ENCODE measurements at regions not wholly inside any gene's neighbourhood (a gene's known extent, or its start where the extent isn't known, plus 50 kb on each side); places are given as distances from the start of the nearest gene placed in this dataset.
"Not testable (repeated sequence)": the region's sequence is repeated elsewhere in the genome, so short reads cannot be mapped to it uniquely, and the experiment has no call there.

DNA sequence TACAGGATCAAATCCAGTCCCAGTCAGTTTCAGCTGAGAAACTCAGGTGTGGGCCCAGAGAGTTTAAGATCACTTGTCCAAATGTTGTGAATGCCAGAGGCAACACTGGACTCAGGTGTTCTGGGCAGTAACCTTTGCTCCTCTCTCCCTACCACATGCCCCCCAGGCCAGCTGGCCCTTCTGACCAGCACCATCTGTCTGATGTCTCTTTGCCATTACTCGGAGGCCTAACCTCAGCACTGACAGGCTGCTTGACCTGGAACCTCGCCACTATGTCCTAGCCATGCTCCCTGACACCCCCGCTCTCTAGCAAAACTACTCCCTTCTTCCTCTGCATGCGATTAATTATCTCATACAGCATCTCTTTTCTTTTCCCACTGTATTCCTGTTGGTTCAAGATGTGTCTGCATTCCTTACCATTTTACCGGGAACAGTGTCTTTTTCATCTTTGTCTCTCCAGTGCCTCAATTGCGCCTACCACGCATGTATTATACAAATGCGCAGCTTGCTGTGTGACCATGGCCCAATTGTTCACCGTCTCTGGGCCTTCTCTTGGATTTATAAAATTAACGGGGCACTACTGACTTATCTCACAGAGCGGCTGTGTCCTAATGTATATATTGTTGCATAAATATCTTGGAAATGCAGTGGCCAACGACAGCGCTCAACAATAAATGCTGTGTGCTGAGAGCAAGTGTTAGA lies 159.5 kb upstream of the IRF2BP2 start:
- no peak for ATAC-seq (ENCODE audit: low FRiP score)
- no peak for DNase-seq (ENCODE audit: low spot score)
- TF ChIP-seq, protein P1, sequence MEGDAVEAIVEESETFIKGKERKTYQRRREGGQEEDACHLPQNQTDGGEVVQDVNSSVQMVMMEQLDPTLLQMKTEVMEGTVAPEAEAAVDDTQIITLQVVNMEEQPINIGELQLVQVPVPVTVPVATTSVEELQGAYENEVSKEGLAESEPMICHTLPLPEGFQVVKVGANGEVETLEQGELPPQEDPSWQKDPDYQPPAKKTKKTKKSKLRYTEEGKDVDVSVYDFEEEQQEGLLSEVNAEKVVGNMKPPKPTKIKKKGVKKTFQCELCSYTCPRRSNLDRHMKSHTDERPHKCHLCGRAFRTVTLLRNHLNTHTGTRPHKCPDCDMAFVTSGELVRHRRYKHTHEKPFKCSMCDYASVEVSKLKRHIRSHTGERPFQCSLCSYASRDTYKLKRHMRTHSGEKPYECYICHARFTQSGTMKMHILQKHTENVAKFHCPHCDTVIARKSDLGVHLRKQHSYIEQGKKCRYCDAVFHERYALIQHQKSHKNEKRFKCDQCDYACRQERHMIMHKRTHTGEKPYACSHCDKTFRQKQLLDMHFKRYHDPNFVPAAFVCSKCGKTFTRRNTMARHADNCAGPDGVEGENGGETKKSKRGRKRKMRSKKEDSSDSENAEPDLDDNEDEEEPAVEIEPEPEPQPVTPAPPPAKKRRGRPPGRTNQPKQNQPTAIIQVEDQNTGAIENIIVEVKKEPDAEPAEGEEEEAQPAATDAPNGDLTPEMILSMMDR (IDR thresholded peaks at IDR 0.05), result no peak

DNA sequence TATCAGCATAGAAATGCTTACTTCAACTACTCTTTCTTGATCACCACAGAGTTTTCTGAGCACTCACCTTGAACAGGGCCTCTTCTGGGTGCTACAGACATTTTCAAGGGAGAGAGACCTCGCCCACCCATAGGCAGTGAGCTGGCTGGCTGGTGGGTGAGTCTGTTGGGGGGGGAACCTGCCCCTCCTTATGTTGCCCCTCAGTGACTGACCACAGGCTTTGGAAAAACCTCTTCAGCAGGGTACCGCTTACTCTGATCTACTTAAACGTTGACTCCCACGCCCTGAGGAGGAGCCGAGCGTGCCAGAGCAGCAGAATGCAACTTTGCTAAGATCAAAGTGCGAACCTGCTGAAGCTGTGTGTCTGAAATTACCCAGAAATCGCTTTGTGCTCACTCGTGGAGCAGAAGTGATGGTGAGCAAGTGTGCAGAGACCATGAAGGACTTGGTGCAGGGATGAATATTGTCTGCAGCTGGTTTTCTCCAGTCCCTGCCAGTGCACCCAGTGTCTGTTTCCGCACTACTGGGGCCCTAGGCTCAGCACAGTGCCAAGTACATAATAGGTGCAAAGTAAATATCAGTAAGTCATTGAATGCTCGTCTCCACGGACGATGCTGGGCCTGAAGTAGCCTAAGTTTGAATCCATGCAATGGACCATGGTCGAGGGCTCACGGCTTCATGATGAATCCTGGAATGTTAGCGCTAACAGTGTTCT lies 158.7 kb upstream of the IRF2BP2 start:
- no peak for ATAC-seq (ENCODE audit: low FRiP score)
- TF ChIP-seq, protein P1 (IDR thresholded peaks at IDR 0.05), result no peak
- DNase-seq (ENCODE audit: low spot score), result no peak

DNA sequence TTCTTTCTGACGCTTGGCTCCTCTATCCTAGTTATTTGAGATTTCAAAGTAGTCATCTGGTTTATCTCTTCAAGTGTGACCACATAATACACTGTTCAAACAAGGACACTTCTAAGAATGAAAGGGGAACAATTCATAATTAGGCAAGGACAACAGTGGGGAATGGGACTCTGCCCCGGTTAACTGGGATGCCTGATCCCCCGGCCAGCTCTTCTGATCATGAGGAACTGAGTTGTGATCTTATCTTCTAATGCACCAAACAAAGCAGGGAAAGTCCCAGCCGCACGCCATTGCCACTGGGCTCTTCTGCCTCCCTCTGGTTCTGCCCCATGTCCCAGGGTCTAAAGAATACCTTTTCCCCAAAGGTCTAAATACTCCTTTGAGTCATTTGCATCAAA lies 158.2 kb upstream of the IRF2BP2 start:
- DNase-seq (ENCODE audit: low spot score), result no peak

DNA sequence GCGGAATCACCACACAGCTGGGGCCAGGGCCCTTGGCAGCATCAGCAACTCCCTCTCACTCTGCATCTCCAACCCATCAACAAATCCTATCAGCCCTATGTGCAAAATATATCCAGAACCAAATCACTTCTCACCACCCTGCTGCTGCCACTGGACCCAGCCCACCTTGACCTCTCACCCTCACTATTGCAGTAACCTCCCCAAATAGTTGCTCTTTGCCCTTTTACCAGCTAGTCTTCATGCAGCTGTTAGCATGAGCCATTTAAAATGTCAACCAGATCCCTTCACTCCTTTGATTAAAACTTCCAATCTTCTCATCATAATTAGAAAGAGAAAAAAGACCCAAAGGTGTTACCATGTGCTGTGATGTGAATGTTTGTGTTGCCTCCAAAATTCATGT lies 155.7 kb upstream of the IRF2BP2 start:
- TF ChIP-seq, protein P1 (IDR thresholded peaks at IDR 0.05), result no peak
- no peak for DNase-seq (ENCODE audit: low spot score)
- ATAC-seq (ENCODE audit: low FRiP score), result no peak

More for the DNA sequence above, 158.2 kb upstream of the IRF2BP2 start:
- ATAC-seq (ENCODE audit: low FRiP score), result no peak
- TF ChIP-seq, protein P1 (IDR thresholded peaks at IDR 0.05), result no peak

DNA sequence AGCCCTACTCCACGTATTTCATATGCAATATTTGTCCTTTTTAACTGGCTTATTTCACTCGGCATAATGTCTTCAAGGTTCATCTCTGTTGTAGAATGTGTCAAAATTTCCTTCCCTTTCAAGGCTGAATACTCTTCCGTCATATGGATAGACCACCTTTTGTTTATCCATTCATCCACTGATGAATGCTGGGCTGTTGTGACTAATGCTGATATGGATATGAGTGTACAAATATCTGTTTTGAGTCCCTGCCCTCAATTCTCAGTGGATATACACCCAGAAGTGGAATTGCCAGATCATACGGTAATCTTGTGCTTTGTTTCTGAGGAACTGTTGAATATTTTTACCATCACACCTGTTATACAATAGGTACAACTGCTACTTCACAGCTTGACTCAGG lies 155.2 kb upstream of the IRF2BP2 start:
- TF ChIP-seq, protein P1 (IDR thresholded peaks at IDR 0.05), result no peak
- no peak for ATAC-seq (ENCODE audit: low FRiP score)
- DNase-seq (ENCODE audit: low spot score), result no peak

DNA sequence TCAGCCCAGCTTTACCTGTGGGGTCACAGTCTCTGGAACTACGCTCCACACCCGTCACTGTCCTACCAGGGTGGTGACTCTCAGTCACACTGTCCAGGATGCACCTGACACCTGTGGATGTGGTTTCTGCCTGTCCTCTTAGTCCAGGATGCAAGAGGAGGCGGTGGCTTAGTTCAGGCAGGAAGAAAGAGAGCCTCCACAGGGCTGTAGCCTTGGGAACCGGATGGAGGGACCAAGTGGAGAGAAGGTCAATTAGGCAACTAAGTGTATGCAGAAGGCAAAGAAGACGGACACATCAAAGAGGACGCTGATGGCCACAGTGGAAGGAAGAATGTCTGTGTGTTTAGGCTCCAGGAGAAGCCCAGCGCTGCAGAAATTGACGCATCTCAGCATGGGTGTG lies 153.9 kb upstream of the IRF2BP2 start:
- TF ChIP-seq, protein P1 (IDR thresholded peaks at IDR 0.05), result no peak
- ATAC-seq (ENCODE audit: low FRiP score) (no peak), DNase-seq (ENCODE audit: low spot score) (no peak)

DNA sequence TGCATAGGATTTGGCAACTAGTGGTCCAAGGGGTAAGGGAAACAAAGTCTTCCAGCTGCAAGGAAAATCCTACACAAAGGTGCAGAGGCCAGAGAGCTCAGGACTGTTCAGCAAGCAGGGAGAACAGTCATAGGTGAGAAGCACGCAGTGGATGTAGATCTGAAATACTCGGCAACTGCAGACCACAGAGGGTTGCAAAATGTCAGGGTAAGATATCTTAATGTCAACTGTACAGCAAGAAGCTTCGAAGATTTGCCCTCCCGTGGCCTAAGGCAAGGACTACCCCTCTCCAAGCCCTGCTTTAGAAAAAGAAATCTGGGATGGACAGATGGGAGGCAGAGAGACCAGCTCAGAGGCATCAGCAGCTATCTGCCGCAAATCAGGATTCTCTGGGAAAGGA lies 153.4 kb upstream of the IRF2BP2 start:
- DNase-seq (ENCODE audit: low spot score), result no peak
- TF ChIP-seq, protein P1 (IDR thresholded peaks at IDR 0.05), result no peak
- ATAC-seq (ENCODE audit: low FRiP score), result no peak

DNA sequence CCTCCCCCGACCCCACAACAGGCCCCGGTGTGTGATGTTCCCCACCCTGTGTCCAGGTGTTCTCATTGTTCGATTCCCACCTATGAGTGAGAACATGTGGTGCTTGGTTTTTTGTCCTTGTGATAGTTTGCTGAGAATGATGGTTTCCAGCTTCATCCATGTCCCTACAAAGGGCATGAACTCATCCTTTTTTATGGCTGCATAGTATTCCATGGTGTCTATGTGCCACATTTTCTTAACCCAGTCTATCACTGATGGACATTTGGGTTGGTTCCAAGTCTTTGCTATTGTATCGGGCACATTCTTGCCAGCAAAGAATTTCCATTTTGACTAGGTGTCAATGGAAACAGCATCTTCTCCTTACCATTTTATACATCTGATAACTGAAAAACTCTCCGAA lies 152.1 kb upstream of the IRF2BP2 start:
- DNase-seq (ENCODE audit: low spot score); ATAC-seq (ENCODE audit: low FRiP score): not testable (repeated sequence)
